ENCODE measurements at regions not wholly inside any gene's neighbourhood (a gene's known extent, or its start where the extent isn't known, plus 50 kb on each side); places are given as distances from the start of the nearest gene placed in this dataset.

DNA sequence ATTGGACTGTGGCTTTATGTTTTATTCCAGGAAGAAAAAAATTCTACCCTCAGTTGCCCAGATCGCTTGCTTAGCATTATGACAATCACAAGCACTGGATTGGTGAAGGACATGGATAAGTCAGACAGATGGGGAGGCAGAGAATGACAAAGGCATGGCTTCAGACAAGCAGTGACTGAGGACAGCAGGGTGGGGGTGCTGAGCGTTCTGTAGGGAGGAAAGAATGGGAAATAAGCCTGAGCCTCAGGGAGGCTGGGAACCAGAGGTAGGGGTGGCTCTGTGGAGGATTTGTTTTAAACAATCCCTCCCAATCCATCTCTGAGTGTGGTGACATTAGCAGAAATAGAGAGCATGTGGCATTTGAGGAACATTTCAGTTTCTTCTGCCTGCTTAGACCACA lies 896.9 kb downstream of the CCSER2 start:
- DNase-seq (no peak), ATAC-seq (no peak)
- no peak overlapping the region for H3K27ac Mint-ChIP-seq
- H3K36me3 Mint-ChIP-seq (ENCODE audit: low read depth) = no peaks in the 10 kb centered on the region
- no peaks in the 10 kb centered on the region for H3K4me1 Mint-ChIP-seq
- no peak overlapping the region for H3K4me3 Mint-ChIP-seq
- peaks cover 2% of the 10 kb centered on the region for H3K27me3 Mint-ChIP-seq
- H3K9me3 Mint-ChIP-seq = no peaks in the 10 kb centered on the region

DNA sequence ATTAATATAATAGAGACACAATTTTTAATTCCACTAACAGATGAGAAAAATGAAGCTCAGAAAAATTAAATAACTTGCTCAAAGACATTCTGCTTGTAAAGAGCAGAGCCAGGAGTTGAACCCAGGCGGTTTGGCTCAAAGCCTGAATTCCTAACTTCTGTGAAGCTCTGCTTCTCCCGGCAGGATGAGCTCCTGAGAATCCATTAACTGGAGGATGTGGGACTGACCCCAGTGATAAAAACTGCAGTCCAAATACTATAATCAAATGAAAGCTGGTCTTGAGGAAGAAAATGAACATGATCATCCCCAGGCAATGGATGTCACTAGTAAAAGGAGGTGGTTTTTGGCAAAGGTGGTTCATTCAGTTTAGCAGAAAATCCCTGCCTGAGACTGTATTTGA lies 898.2 kb downstream of the CCSER2 start:
- H3K4me1 Mint-ChIP-seq = no peaks in the 10 kb centered on the region
- no peak for DNase-seq
- H3K27ac Mint-ChIP-seq = no peak overlapping the region
- no peaks in the 10 kb centered on the region for H3K9me3 Mint-ChIP-seq
- no peak overlapping the region for H3K4me3 Mint-ChIP-seq
- ATAC-seq = no peak
- H3K27me3 Mint-ChIP-seq = peaks cover 2% of the 10 kb centered on the region
- no peaks in the 10 kb centered on the region for H3K36me3 Mint-ChIP-seq (ENCODE audit: low read depth)

DNA sequence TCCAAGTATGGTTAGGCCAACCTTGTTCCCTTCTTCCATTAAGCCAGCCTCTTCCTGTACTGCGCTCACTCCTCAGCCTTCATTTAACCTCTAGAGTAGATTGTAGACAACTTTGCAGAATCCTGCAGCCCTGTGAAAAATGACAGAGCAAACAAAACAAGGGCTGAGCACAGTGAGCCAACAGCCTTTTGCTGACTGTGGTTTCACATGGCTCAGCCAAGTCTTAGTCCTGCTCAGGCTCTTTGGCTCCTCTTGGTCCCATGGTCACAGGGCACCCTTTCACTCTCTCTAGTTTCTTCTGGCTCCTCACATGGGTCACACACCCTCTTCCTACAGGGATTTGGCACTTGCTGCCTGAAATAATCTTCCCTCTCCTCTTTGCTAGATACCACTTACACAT lies 900.3 kb downstream of the CCSER2 start:
- H3K27me3 Mint-ChIP-seq = peaks cover 2% of the 10 kb centered on the region
- DNase-seq = no peak
- no peaks in the 10 kb centered on the region for H3K9me3 Mint-ChIP-seq
- H3K4me3 Mint-ChIP-seq = no peak overlapping the region
- ATAC-seq = no peak
- no peaks in the 10 kb centered on the region for H3K36me3 Mint-ChIP-seq (ENCODE audit: low read depth)
- no peak overlapping the region for H3K27ac Mint-ChIP-seq
- no peaks in the 10 kb centered on the region for H3K4me1 Mint-ChIP-seq

DNA sequence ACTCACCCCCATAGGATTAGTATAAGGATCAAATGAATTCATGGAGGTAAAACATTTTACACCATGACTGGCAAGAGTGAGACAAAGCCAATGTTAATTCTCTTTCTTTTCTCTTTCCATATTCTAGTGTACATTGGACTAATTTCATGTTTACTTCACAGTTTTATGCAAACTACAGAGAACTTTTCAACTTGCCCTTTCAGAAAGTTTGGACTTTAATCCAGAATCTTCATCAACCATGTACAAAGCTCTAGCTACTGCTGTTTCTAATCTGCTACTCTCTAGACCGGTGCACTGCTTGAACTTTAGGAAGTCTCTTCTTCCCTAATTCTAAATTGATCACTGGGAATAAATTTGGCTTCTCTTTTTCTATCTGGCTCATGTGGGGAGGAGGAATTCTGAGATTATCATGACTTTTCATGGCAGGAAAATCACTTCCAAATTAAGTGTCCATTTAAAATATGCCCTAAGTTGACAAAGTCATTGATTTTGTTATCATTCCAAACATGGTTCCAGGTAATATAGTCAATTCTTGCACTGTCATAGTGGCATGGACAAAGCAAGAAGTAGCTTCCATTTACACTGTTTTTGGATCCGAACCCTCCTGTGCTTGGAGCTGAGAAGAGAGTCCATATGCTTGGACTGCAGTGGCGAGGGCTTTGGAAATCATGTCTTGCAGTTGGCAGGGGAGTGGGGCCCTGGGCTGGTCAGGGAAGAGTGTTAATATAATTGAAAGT lies 903.3 kb downstream of the CCSER2 start:
- Mint-ChIP-seq H3K27ac (no peak overlapping the region), H3K9me3 (no peaks in the 10 kb centered on the region), H3K36me3 (ENCODE audit: low read depth) (no peaks in the 10 kb centered on the region), H3K27me3 (peaks cover 2% of the 10 kb centered on the region), H3K4me3 (no peak overlapping the region), H3K4me1 (no peaks in the 10 kb centered on the region)
- DNase-seq = no peak
- ATAC-seq = no peak

DNA sequence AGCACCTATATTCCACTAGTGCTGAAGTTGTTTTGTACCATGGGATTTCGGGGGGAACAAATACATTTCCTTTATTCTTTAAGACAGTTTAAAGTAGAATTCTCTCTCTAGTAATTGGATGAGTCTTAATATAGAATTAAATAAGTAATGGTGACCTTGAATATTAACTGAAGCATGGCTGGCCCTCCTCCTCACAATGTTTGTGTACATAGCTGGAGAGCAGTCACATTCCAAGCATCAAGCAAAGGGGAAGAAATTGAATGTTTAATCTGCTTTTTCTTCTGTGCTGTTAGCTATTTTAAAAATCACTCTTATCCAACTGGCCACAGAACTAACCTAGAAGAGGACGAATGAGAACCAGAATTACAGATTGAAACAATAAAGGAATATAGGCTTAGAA lies 906.9 kb downstream of the CCSER2 start:
- Mint-ChIP-seq H3K9me3 (no peaks in the 10 kb centered on the region), H3K4me3 (no peak overlapping the region), H3K36me3 (ENCODE audit: low read depth) (no peaks in the 10 kb centered on the region), H3K27me3 (peaks cover under 1% of the 10 kb centered on the region), H3K4me1 (no peaks in the 10 kb centered on the region), H3K27ac (no peak overlapping the region)
- ATAC-seq (no peak), DNase-seq (no peak)

DNA sequence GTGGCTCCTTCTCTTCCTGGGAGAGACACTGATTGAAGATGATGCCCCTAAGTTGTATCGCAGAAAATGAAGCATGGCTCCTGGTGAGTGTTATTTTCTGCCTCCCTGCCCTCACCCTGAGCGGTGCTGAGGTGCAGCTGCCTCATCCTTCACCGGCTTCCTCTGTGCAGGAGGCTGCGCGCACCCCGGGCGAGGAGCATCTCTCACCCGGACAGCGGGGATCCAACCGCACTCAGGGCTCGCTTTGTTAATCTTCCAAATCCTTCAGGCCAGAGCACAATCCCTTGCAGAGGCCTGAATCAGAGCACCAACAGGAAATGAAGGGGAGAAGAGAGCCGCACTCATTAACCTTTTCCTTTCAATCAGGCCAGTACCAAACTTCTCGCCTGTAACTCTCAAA lies 910.3 kb downstream of the CCSER2 start:
- ATAC-seq = no peak
- no peak overlapping the region for H3K27ac Mint-ChIP-seq
- no peaks in the 10 kb centered on the region for H3K4me1 Mint-ChIP-seq
- H3K9me3 Mint-ChIP-seq = no peaks in the 10 kb centered on the region
- no peaks in the 10 kb centered on the region for H3K27me3 Mint-ChIP-seq
- no peaks in the 10 kb centered on the region for H3K36me3 Mint-ChIP-seq (ENCODE audit: low read depth)
- DNase-seq = no peak
- H3K4me3 Mint-ChIP-seq = no peak overlapping the region

DNA sequence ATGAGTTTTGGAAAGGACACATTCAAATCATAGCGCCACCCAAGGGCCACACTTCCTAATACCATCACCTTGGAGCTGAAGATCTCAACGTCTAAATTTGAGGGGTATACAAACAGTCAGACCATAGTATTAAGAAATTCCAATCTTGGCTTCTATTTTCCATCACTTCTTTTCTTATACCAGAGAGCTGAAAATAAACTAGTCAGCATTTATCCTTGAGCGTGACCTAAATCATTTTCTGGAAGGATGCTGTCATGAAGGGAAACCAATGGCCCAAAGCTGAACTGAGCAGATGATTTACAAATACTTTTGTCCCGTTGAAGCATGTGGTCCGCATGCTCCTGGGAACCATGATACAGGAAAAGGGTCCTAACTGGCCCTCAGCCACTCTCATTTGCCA lies 921.9 kb downstream of the CCSER2 start:
- H3K4me3 Mint-ChIP-seq = no peak overlapping the region
- DNase-seq = no peak
- no peak for ATAC-seq
- no peaks in the 10 kb centered on the region for H3K36me3 Mint-ChIP-seq (ENCODE audit: low read depth)
- H3K27ac Mint-ChIP-seq = no peak overlapping the region
- no peaks in the 10 kb centered on the region for H3K27me3 Mint-ChIP-seq
- H3K4me1 Mint-ChIP-seq = no peaks in the 10 kb centered on the region
- H3K9me3 Mint-ChIP-seq = no peaks in the 10 kb centered on the region

DNA sequence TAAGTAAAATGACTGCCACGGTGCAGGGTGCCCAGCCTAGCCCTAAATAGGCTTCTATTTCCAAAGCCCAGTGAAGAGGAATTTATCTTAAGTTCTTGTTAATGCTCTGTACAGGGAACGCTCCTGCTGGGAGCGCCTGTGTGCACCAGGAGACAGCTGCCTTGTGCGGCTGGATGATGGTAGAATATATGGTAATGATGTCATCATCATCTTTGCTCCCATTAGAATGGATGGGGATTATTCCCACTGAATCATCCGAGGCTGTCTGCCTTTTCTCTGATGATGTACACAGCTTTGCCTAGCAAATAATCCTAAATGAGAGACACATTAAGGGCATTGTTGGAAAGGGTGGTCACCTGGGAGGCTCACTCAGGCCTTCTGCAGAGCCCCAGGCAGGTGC lies 928.1 kb downstream of the CCSER2 start:
- H3K27ac Mint-ChIP-seq = no peak overlapping the region
- H3K9me3 Mint-ChIP-seq = no peaks in the 10 kb centered on the region
- DNase-seq (no peak), ATAC-seq (no peak)
- no peaks in the 10 kb centered on the region for H3K4me1 Mint-ChIP-seq
- H3K27me3 Mint-ChIP-seq = no peaks in the 10 kb centered on the region
- no peaks in the 10 kb centered on the region for H3K36me3 Mint-ChIP-seq (ENCODE audit: low read depth)
- no peak overlapping the region for H3K4me3 Mint-ChIP-seq

DNA sequence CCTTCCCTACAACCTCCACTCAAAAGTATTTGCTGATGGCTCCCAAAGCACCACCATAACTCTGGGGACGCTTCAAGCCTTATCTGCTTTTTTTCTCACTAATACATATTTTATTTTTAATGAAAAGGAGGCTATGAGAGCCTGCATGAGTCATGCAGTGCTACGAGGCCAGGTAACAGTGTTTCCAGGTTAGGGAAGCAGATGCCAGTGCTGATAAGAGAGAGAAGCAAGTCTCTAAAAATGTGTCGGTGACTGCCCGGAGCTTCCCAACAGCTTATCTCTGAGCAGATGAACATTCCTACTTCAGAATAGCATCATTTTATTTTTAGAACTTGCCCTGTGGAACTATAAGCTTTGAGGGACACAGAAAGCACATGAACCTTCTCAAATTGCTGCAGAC lies 931.5 kb downstream of the CCSER2 start:
- H3K27ac Mint-ChIP-seq = no peak overlapping the region
- H3K4me1 Mint-ChIP-seq = no peaks in the 10 kb centered on the region
- H3K9me3 Mint-ChIP-seq = no peaks in the 10 kb centered on the region
- H3K4me3 Mint-ChIP-seq = no peak overlapping the region
- H3K36me3 Mint-ChIP-seq (ENCODE audit: low read depth) = no peaks in the 10 kb centered on the region
- DNase-seq = no peak
- no peaks in the 10 kb centered on the region for H3K27me3 Mint-ChIP-seq
- no peak for ATAC-seq

DNA sequence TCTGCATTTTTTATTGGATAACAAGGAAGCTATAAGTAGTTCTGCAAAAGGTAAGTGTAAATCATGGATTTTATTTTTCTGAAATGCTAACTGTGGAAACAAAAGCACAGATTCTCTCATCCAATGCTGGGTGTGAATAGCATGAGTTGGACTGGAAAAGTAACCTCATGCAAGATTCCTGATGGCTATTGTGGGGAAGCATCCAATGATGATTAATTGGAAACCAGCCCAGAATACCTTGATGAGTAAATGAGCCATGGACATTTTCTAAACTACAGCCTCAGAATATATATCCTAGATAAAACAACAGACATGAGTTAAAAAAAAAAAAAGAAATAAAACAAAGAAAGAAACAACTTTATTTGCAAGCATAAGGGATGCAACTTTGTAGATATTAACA lies 934.6 kb downstream of the CCSER2 start:
- ATAC-seq = no peak
- H3K27me3 Mint-ChIP-seq = no peaks in the 10 kb centered on the region
- no peaks in the 10 kb centered on the region for H3K4me1 Mint-ChIP-seq
- H3K9me3 Mint-ChIP-seq = no peaks in the 10 kb centered on the region
- DNase-seq = no peak
- no peak overlapping the region for H3K4me3 Mint-ChIP-seq
- H3K36me3 Mint-ChIP-seq (ENCODE audit: low read depth) = no peaks in the 10 kb centered on the region
- no peak overlapping the region for H3K27ac Mint-ChIP-seq

DNA sequence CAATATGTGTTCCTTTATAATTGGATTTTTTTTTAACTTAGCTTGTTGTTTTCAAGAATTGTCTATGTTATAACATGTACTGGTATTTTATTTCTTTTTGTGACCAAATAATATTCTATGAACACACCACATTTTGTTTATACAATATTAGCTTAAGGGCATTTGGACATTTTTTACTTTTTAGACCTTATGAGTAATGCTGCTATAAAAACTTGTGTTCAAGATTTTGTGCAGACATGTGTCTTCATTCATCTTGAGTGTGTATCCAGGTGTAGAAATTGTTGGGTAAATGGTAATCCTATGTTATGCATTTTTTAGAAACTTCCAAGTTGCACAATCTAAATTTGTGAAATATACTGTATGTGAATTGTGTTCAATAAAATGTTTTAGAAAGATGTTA lies 936.7 kb downstream of the CCSER2 start:
- no peaks in the 10 kb centered on the region for H3K27me3 Mint-ChIP-seq
- no peaks in the 10 kb centered on the region for H3K9me3 Mint-ChIP-seq
- no peak overlapping the region for H3K4me3 Mint-ChIP-seq
- H3K4me1 Mint-ChIP-seq = no peaks in the 10 kb centered on the region
- no peaks in the 10 kb centered on the region for H3K36me3 Mint-ChIP-seq (ENCODE audit: low read depth)
- DNase-seq = no peak
- no peak overlapping the region for H3K27ac Mint-ChIP-seq
- ATAC-seq = no peak

DNA sequence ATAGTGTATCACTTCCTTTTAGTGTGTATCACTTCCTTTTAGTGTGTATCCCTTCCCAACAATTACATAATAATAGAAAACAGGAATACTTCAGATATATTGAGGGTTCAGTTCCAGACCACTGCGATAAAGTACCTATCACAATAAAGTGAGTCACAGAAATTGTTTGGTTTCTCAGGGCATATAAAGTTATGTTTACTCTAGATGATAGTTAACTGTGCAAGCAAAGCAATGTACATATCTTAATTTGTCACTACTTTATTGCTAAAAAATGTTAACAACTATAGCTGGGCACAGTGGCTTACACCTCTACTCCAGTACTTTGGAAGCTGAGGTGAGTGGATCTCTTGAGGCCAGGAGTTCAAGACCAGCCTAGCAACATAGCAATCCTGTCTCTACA lies 938.4 kb downstream of the CCSER2 start:
- no peak for DNase-seq
- H3K9me3 Mint-ChIP-seq = peaks cover 8% of the 10 kb centered on the region
- no peaks in the 10 kb centered on the region for H3K36me3 Mint-ChIP-seq (ENCODE audit: low read depth)
- no peak overlapping the region for H3K27ac Mint-ChIP-seq
- no peaks in the 10 kb centered on the region for H3K4me1 Mint-ChIP-seq
- ATAC-seq = no peak
- H3K27me3 Mint-ChIP-seq = no peaks in the 10 kb centered on the region
- no peak overlapping the region for H3K4me3 Mint-ChIP-seq

DNA sequence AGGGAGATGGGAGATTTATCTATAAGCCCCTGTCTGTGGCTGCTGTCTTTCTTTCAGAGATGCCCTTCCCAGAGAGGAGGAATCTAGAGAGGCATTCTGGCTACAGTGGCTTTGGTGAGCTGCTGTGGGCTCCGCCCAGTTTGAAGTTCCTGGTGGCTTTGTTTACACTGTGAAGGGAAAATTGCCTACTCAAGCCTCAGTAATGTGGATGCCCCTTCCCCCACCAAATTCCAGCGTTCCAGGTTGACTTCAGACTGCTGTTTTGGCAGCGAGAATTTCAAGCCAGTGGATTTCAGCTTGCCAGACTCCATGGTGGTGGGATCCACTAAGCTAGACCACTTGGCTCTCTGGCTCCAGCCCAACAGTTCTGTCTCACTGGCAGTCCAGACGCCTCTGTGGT lies 951.6 kb downstream of the CCSER2 start:
- DNase-seq (no peak), ATAC-seq (no peak)
- no peaks in the 10 kb centered on the region for H3K4me1 Mint-ChIP-seq
- no peak overlapping the region for H3K27ac Mint-ChIP-seq
- H3K9me3 Mint-ChIP-seq = no peaks in the 10 kb centered on the region
- H3K27me3 Mint-ChIP-seq = no peaks in the 10 kb centered on the region
- no peak overlapping the region for H3K4me3 Mint-ChIP-seq
- no peaks in the 10 kb centered on the region for H3K36me3 Mint-ChIP-seq (ENCODE audit: low read depth)

DNA sequence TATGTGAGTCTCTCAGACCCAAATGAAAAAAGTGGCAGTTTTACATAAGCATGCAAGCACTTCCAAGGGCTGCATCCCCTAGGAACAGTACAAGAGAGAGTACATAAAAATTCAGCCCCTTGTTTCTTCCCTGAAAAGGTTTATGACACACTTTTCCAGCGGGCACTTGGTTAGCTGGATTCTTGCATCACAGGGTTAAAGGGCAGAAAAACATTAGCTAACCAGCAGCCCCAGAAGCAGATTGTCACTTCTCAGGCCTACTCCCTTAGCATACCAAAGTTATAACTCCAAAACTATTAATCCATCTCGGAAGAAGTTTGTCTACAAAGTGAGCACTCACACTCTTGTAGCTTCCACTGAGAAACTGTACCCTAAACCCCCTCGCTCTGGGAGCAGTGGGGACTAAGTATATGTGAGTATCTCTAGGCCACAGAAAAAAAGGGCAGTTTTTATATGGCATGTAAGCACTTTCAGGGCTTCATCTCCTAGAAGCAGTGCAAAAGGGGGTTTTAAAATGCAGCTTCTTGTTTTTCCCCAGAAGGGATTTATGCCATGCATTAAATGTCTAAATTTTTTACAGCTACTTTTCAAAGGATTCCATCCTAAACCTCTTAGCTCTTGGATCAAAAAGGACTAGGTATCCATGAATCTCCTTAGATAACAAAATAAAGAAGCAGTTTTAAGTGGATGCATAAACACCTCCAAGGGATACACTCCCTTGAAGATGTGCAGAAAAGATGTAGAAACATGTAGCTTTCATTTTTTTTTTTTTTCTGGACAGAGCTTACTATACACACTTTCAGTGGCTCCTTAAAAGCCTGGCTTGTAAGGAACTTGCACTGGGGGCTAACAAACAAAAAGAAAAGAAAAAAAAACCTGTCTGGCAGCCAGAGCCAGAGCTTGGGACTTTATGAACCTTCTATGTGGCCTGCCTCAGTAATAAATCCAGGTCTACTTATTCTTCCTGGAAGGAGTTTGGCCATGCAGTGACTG lies 956.7 kb downstream of the CCSER2 start:
- DNase-seq (no peak), ATAC-seq (no peak)
- Mint-ChIP-seq H3K9me3 (peaks cover 15% of the 10 kb centered on the region), H3K27ac (no peak overlapping the region), H3K4me1 (no peaks in the 10 kb centered on the region), H3K27me3 (no peaks in the 10 kb centered on the region), H3K36me3 (ENCODE audit: low read depth) (no peaks in the 10 kb centered on the region), H3K4me3 (no peak overlapping the region)

DNA sequence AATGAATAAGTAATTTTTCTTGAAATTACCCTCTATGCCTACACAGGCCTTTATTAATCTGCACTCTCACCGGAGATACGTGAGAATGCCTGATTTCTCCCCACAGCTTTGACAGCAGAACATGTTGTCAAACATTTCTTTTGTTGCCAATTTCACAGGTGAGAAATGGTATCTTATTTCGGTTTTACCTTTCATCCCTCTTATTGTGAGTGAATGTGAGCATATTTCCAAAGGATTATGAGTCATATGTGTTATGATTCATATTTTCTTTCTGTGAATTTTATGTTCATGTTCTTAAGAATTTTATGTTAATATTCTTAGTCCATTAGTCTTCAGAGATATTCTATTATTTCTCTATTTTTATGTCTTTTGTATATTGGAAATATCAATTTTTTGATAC lies 965.1 kb downstream of the CCSER2 start:
- no peak overlapping the region for H3K27ac Mint-ChIP-seq
- no peaks in the 10 kb centered on the region for H3K36me3 Mint-ChIP-seq (ENCODE audit: low read depth)
- H3K4me1 Mint-ChIP-seq = no peaks in the 10 kb centered on the region
- ATAC-seq (no peak), DNase-seq (no peak)
- peaks cover 9% of the 10 kb centered on the region for H3K9me3 Mint-ChIP-seq
- no peak overlapping the region for H3K4me3 Mint-ChIP-seq
- H3K27me3 Mint-ChIP-seq = no peaks in the 10 kb centered on the region
